Astrocyte (in vitro differentiated cells and primary cell): ENCODE measurements at regions not wholly inside any gene's neighbourhood (a gene's known extent, or its start where the extent isn't known, plus 50 kb on each side); places are given as distances from the start of the nearest gene placed in this dataset.

Source experiments
- DNase-seq: peaks from one replicate; pipeline ENCODE4 v3.0.0-alpha.2; 2010; ENCODE audit warnings: low read depth
- FAIRE-seq: peaks from 2 replicates; lab custom pipeline; 2011; peaks lifted over from hg19 to GRCh38; lab: Jason Lieb, UNC
- H2AFZ ChIP-seq: 2 replicates; pipeline ENCODE4 v1.6.0; 2012; ENCODE audit warnings: low read depth, low read length, inconsistent platforms
- H3K27ac ChIP-seq: 2 replicates; pipeline ENCODE4 v1.5.1; 2011; ENCODE audit warnings: low read depth, low read length, inconsistent platforms
- H3K27me3 ChIP-seq: 2 replicates; pipeline ENCODE4 v1.6.0; 2011; ENCODE audit warnings: low read length, inconsistent platforms; ENCODE audit not compliant: insufficient read depth
- H3K36me3 ChIP-seq: 2 replicates; pipeline ENCODE4 v1.5.1; 2011; ENCODE audit warnings: low read length, inconsistent platforms; ENCODE audit not compliant: insufficient read depth
- H3K4me1 ChIP-seq: 2 replicates; pipeline ENCODE4 v1.5.1; 2011; ENCODE audit warnings: low read length, inconsistent platforms; ENCODE audit not compliant: insufficient read depth
- H3K4me2 ChIP-seq: 2 replicates; pipeline ENCODE4 v1.6.0; 2012; ENCODE audit warnings: low read length, inconsistent platforms
- H3K4me3 ChIP-seq: 2 replicates; pipeline ENCODE4 v1.5.1; 2011; ENCODE audit warnings: low read depth, mild to moderate bottlenecking, low read length, inconsistent platforms; ENCODE audit not compliant: insufficient read depth
- H3K79me2 ChIP-seq: 2 replicates; pipeline ENCODE4 v1.6.0; 2012; ENCODE audit warnings: mild to moderate bottlenecking, low read length, inconsistent platforms; ENCODE audit not compliant: insufficient read depth
- H3K9ac ChIP-seq: 2 replicates; pipeline ENCODE4 v1.6.0; 2012; ENCODE audit warnings: mild to moderate bottlenecking, low read length, inconsistent platforms
- H3K9me3 ChIP-seq: 2 replicates; pipeline ENCODE4 v1.5.1; 2012; ENCODE audit warnings: low read depth, mild to moderate bottlenecking, low read length, inconsistent platforms; ENCODE audit not compliant: insufficient read depth
- H4K20me1 ChIP-seq: 2 replicates; pipeline ENCODE4 v1.6.0; 2012; ENCODE audit warnings: low read length, inconsistent platforms; ENCODE audit not compliant: insufficient read depth
- H3K27ac Mint-ChIP-seq: one replicate; pipeline ENCODE4 v1.8.0; 2021; ENCODE audit warnings: mild to moderate bottlenecking, mixed read lengths; ENCODE audit not compliant: unreplicated experiment
- H3K27me3 Mint-ChIP-seq: one replicate; pipeline ENCODE4 v1.8.0; 2021; ENCODE audit warnings: low read depth, mixed read lengths; ENCODE audit not compliant: unreplicated experiment
- H3K36me3 Mint-ChIP-seq: one replicate; pipeline ENCODE4 v1.8.0; 2021; ENCODE audit warnings: low read depth, mixed read lengths; ENCODE audit not compliant: unreplicated experiment
- H3K4me1 Mint-ChIP-seq: one replicate; pipeline ENCODE4 v1.8.0; 2021; ENCODE audit warnings: low read depth, mixed read lengths; ENCODE audit not compliant: unreplicated experiment
- H3K4me3 Mint-ChIP-seq: one replicate; pipeline ENCODE4 v1.8.0; 2021; ENCODE audit warnings: mild to moderate bottlenecking, moderate library complexity, mixed read lengths; ENCODE audit not compliant: unreplicated experiment
- H3K9me3 Mint-ChIP-seq: one replicate; pipeline ENCODE4 v1.8.0; 2021; ENCODE audit warnings: mild to moderate bottlenecking, mixed read lengths; ENCODE audit not compliant: unreplicated experiment
- CTCF ChIP-seq: IDR thresholded peaks from 2 replicates; pipeline ENCODE4 v1.5.1; 2011; ENCODE audit warnings: low read depth, mild to moderate bottlenecking, inconsistent platforms, low read length, moderate library complexity; ENCODE audit not compliant: insufficient read depth
- EZH2 ChIP-seq: IDR thresholded peaks from 2 replicates; pipeline ENCODE4 v1.6.1; 2012; ENCODE audit warnings: mild to moderate bottlenecking, low read length, inconsistent platforms; ENCODE audit not compliant: insufficient read depth

GRCh38 chr2:236641051-236641726 is 71.6 kb downstream of the ACKR3 start:
- Histone ChIP-seq H3K27me3 (no peaks in the 10 kb centered on the region), H3K9ac (no peak overlapping the region), H3K4me1 (peaks cover 15% of the 10 kb centered on the region), H3K9me3 (peaks cover 18% of the 10 kb centered on the region), H3K4me2 (no peak overlapping the region), H4K20me1 (no peaks in the 10 kb centered on the region), H3K36me3 (no peaks in the 10 kb centered on the region), H3K4me3 (no peak overlapping the region), H2AFZ (no peak overlapping the region), H3K27ac (no peak overlapping the region), H3K79me2 (no peaks in the 10 kb centered on the region)
- TF ChIP-seq CTCF (no peak), EZH2 (no peak)
- no peaks in the 10 kb centered on the region for H3K27me3 Mint-ChIP-seq
- peaks cover 48% of the 10 kb centered on the region for H3K9me3 Mint-ChIP-seq
- DNase-seq: no peak
- H3K4me1 Mint-ChIP-seq: peaks cover 17% of the 10 kb centered on the region
- FAIRE-seq: no peak
- H3K4me3 Mint-ChIP-seq: no peak overlapping the region
- H3K36me3 Mint-ChIP-seq: peaks cover 5% of the 10 kb centered on the region
- no peak overlapping the region for H3K27ac Mint-ChIP-seq

GRCh38 chr2:236642125-236642524 is 72.5 kb downstream of the ACKR3 start:
- peak overlapping the region; percentile 75 for H3K4me2 ChIP-seq

More at GRCh38 chr2:236642125-236642524, 72.5 kb downstream of the ACKR3 start:
- Histone ChIP-seq H3K9ac (peak overlapping the region; percentile 61), H3K27me3 (no peaks in the 10 kb centered on the region), H2AFZ (no peak overlapping the region), H3K27ac (peak overlapping the region; percentile 91), H3K4me1 (peaks cover 15% of the 10 kb centered on the region), H3K4me3 (no peak overlapping the region), H3K9me3 (peaks cover 18% of the 10 kb centered on the region), H3K36me3 (no peaks in the 10 kb centered on the region), H4K20me1 (no peaks in the 10 kb centered on the region), H3K79me2 (no peaks in the 10 kb centered on the region)
- Mint-ChIP-seq H3K4me1 (peaks cover 21% of the 10 kb centered on the region), H3K27ac (peak overlapping the region; percentile 95), H3K9me3 (peaks cover 39% of the 10 kb centered on the region), H3K27me3 (no peaks in the 10 kb centered on the region), H3K4me3 (no peak overlapping the region), H3K36me3 (peaks cover 5% of the 10 kb centered on the region)
- no peak for TF ChIP-seq EZH2
- no peak for TF ChIP-seq CTCF
- FAIRE-seq (no peak), DNase-seq (no peak)
